ENCODE measurements at regions not wholly inside any gene's neighbourhood (a gene's known extent, or its start where the extent isn't known, plus 50 kb on each side); places are given as distances from the start of the nearest gene placed in this dataset.

- no peaks in the 10 kb centered on the region for H3K4me1 ChIP-seq
- DNase-seq: no peak
- TF ChIP-seq CTCF (IDR thresholded peaks at IDR 0.05; ENCODE audit: borderline replicate concordance): peak; percentile 71
- no peak overlapping the region for H3K27ac ChIP-seq (replicated peaks)
- peaks cover 84% of the 10 kb centered on the region for H3K27me3 ChIP-seq (ENCODE audit: low read depth)
- H3K9me3 ChIP-seq (replicated peaks): no peaks in the 10 kb centered on the region
- no peak overlapping the region for H3K4me3 ChIP-seq
- intact Hi-C loops (cut with micrococcal nuclease): loop anchor here (10.0 kb wide), 1 partner anchor 306 kb away; no protein-coding TSS in a partner anchor
- H3K36me3 ChIP-seq: no peaks in the 10 kb centered on the region
Observed at GRCh38 chr3:10758304-10759037, 57.6 kb upstream of the SLC6A11 start.

GRCh38 chr3:10759495-10759894 is 56.5 kb upstream of the SLC6A11 start:
- Histone ChIP-seq H3K9me3 (replicated peaks) (no peaks in the 10 kb centered on the region), H3K36me3 (no peaks in the 10 kb centered on the region), H3K27me3 (ENCODE audit: low read depth) (peaks cover 93% of the 10 kb centered on the region), H3K4me3 (no peak overlapping the region), H3K27ac (replicated peaks) (no peak overlapping the region), H3K4me1 (no peaks in the 10 kb centered on the region)
- intact Hi-C loops (cut with micrococcal nuclease): loop anchor here (10.0 kb wide), 1 partner anchor 305 kb away; no protein-coding TSS in a partner anchor
- DNase-seq: no peak
- no peak for TF ChIP-seq CTCF (IDR thresholded peaks at IDR 0.05; ENCODE audit: borderline replicate concordance)

- Histone ChIP-seq H3K9me3 (replicated peaks) (no peaks in the 10 kb centered on the region), H3K4me3 (no peak overlapping the region), H3K27me3 (ENCODE audit: low read depth) (peaks cover 93% of the 10 kb centered on the region), H3K27ac (replicated peaks) (no peak overlapping the region), H3K4me1 (no peaks in the 10 kb centered on the region), H3K36me3 (no peaks in the 10 kb centered on the region)
- TF ChIP-seq CTCF (IDR thresholded peaks at IDR 0.05; ENCODE audit: borderline replicate concordance): no peak
- DNase-seq: no peak
- intact Hi-C loops (cut with micrococcal nuclease): no loop called here
Observed at GRCh38 chr3:10760199-10760598, 55.8 kb upstream of the SLC6A11 start.

- no peak for DNase-seq
- Histone ChIP-seq H3K4me3 (no peak overlapping the region), H3K27me3 (ENCODE audit: low read depth) (peaks cover 95% of the 10 kb centered on the region), H3K27ac (replicated peaks) (no peak overlapping the region), H3K36me3 (no peaks in the 10 kb centered on the region), H3K4me1 (no peaks in the 10 kb centered on the region), H3K9me3 (replicated peaks) (no peaks in the 10 kb centered on the region)
- no peak for TF ChIP-seq CTCF (IDR thresholded peaks at IDR 0.05; ENCODE audit: borderline replicate concordance)
- intact Hi-C loops (cut with micrococcal nuclease): no loop called here
Observed at GRCh38 chr3:10761583-10761982, 54.4 kb upstream of the SLC6A11 start.

- Histone ChIP-seq H3K27me3 (ENCODE audit: low read depth) (peaks cover 95% of the 10 kb centered on the region), H3K9me3 (replicated peaks) (no peaks in the 10 kb centered on the region), H3K4me3 (no peak overlapping the region), H3K27ac (replicated peaks) (no peak overlapping the region), H3K4me1 (no peaks in the 10 kb centered on the region), H3K36me3 (no peaks in the 10 kb centered on the region)
- intact Hi-C loops (cut with micrococcal nuclease): no loop called here
- no peak for DNase-seq
- TF ChIP-seq CTCF (IDR thresholded peaks at IDR 0.05; ENCODE audit: borderline replicate concordance): no peak
Observed at GRCh38 chr3:10762116-10762515, 53.9 kb upstream of the SLC6A11 start.
